K562 (cell line): ENCODE measurements at regions not wholly inside any gene's neighbourhood (a gene's known extent, or its start where the extent isn't known, plus 50 kb on each side); places are given as distances from the start of the nearest gene placed in this dataset.

Source experiments
- ATAC-seq: fragments of 200-7000 bp; cut with Tn5 transposase; 3 replicates; pipeline ENCODE4 v1.9.1; 2020; ENCODE audit warnings: moderate library complexity
- BruUV-seq: library from RNA; stranded (reverse); fragments of 400-500 nt; replicated peaks from 2 replicates; lab custom pipeline; 2021; lab: Mats Ljungman, UMichigan
- CTCF ChIA-PET: fragments of 300-600 bp; formaldehyde crosslinking; extraction: SDS; loops from one replicate; lab custom pipeline; 2021; ENCODE audit warnings: low intra/inter-chr PET ratio; lab: Yijun Ruan, JAX
- POLR2A ChIA-PET: fragments of 300-600, 350-650 bp; sonication (Branson Sonifier 250); formaldehyde crosslinking; extraction: SDS; loops from one replicate; lab custom pipeline; 2021; ENCODE audit warnings: antibody characterized with exemption, inconsistent platforms; lab: Yijun Ruan, JAX
- DNase-seq, 4 experiments: peaks; one replicate each; pipeline versions ENCODE4 v3.0.0 to v3.0.0-alpha.2; 2011 to 2018; ENCODE audit warnings: low spot score in 3 of 4, mixed read lengths in 3 of 4; ENCODE audit errors: extremely low read depth in 1 of 4
- FAIRE-seq: peaks from 2 replicates; lab custom pipeline; 2011; peaks lifted over from hg19 to GRCh38; lab: Jason Lieb, UNC
- H2AFZ ChIP-seq: 2 replicates; pipeline ENCODE4 v1.6.0; 2011; ENCODE audit warnings: low read depth, low read length, control low read depth, inconsistent platforms
- H3K27ac ChIP-seq: fragments of 200-600 bp; 3 replicates; pipeline ENCODE4 v1.8.0; 2011; ENCODE audit warnings: low read depth, mild to moderate bottlenecking, control low read depth, inconsistent platforms, low read length, moderate library complexity, mixed read lengths; ENCODE audit errors: extremely low read depth
- H3K27me3 ChIP-seq, 2 experiments: fragments of 300-600 bp in 1 of 2; 2 replicates in 1 of 2; 3 replicates in 1 of 2; pipeline versions ENCODE4 v1.6.0 to v1.8.0; 2011; ENCODE audit warnings: inconsistent platforms in 2 of 2, low read length in 2 of 2, mild to moderate bottlenecking in 1 of 2, mixed read lengths in 1 of 2, moderate library complexity in 1 of 2; ENCODE audit not compliant: control insufficient read depth in 2 of 2, insufficient read depth in 2 of 2
- H3K36me3 ChIP-seq: fragments of 300-600 bp; 3 replicates; pipeline ENCODE4 v1.8.0; 2011; ENCODE audit warnings: mild to moderate bottlenecking, low read length, inconsistent platforms; ENCODE audit not compliant: control insufficient read depth, insufficient read depth
- H3K4me1 ChIP-seq, 2 experiments: fragments of 200-600 bp in 1 of 2; replicated peaks in 1 of 2; 2 replicates in 1 of 2; 3 replicates in 1 of 2; pipeline versions ENCODE4 v1.5.1 to v1.8.0; 2011; ENCODE audit warnings: inconsistent platforms in 2 of 2, low read length in 2 of 2, mild to moderate bottlenecking in 1 of 2, mixed read lengths in 1 of 2, moderate library complexity in 1 of 2; ENCODE audit not compliant: control insufficient read depth in 2 of 2, insufficient read depth in 2 of 2
- H3K4me2 ChIP-seq: 2 replicates; pipeline ENCODE4 v1.6.1; 2011; ENCODE audit warnings: low read length, control low read depth, inconsistent platforms, mixed read lengths; ENCODE audit not compliant: insufficient read depth
- H3K4me3 ChIP-seq: fragments of 200-600 bp; sonication (generic), shearing (Covaris generic); 2 replicates; pipeline ENCODE4 v1.5.1; 2016; ENCODE audit warnings: control low read depth, inconsistent platforms
- H3K79me2 ChIP-seq: fragments of 200-600 bp; 3 replicates; pipeline ENCODE4 v1.8.0; 2011; ENCODE audit warnings: low read length, inconsistent platforms; ENCODE audit not compliant: control insufficient read depth, insufficient read depth
- H3K9ac ChIP-seq, 2 experiments: 2 replicates each; pipeline versions ENCODE4 v1.6.0 to v1.6.1; 2011; ENCODE audit warnings: low read depth in 2 of 2, low read length in 2 of 2, control low read depth in 1 of 2, inconsistent platforms in 1 of 2, mild to moderate bottlenecking in 1 of 2, mixed read lengths in 1 of 2; ENCODE audit not compliant: insufficient read depth in 1 of 2
- H3K9me1 ChIP-seq: one replicate; pipeline ENCODE4 v1.6.0; 2011; ENCODE audit warnings: inconsistent platforms, mild to moderate bottlenecking, low read length, moderate library complexity; ENCODE audit not compliant: control insufficient read depth, insufficient read depth
- H3K9me3 ChIP-seq: replicated peaks from 2 replicates; pipeline ENCODE4 v1.5.1; 2011; ENCODE audit warnings: low read depth, low read length, inconsistent platforms; ENCODE audit not compliant: control insufficient read depth, insufficient read depth
- H4K20me1 ChIP-seq: replicated peaks from 2 replicates; pipeline ENCODE4 v1.6.1; 2011; ENCODE audit warnings: low read length, inconsistent platforms, mixed read lengths; ENCODE audit not compliant: control insufficient read depth, insufficient read depth
- C11orf30 ChIP-seq: fragments of 450-650 bp; IDR thresholded peaks from 2 replicates; pipeline ENCODE4 v1.6.1; 2016; ENCODE audit warnings: low read depth, mild to moderate bottlenecking
- CBX3 ChIP-seq, 2 experiments: IDR thresholded peaks; 1 replicate in 1 of 2; 2 replicates in 1 of 2; pipeline ENCODE4 v1.6.1; 2012; ENCODE audit warnings: inconsistent platforms in 2 of 2, low read length in 2 of 2, borderline replicate concordance in 1 of 2, control low read depth in 1 of 2
- HMGXB4 ChIP-seq: sonication (generic); formaldehyde crosslinking; IDR thresholded peaks from 2 replicates; pipeline ENCODE4 v1.8.1; 2023; ENCODE audit warnings: mild to moderate bottlenecking, missing genetic modification reagents
- MAFF ChIP-seq: IDR thresholded peaks from 2 replicates; pipeline ENCODE4 v1.6.1; 2012; ENCODE audit warnings: low read length, improper control_type of control experiment
- MAFG ChIP-seq: fragments of 450-650 bp; conservative IDR thresholded peaks from 2 replicates; pipeline ENCODE4 v1.6.1; 2016; ENCODE audit warnings: missing genetic modification characterization, missing compliant biosample characterization
- MAFK ChIP-seq: IDR thresholded peaks from 2 replicates; pipeline ENCODE4 v1.6.1; 2011; ENCODE audit warnings: low read length, improper control_type of control experiment
- MCM7 ChIP-seq, 2 experiments: fragments of 450-650 bp; IDR thresholded peaks; 2 replicates each; pipeline ENCODE4 v1.6.1; 2016 to 2018
- RB1 ChIP-seq: fragments of 450-650 bp; IDR thresholded peaks from 2 replicates; pipeline ENCODE4 v1.6.1; 2017; ENCODE audit warnings: low read depth, mild to moderate bottlenecking
- RFX5 ChIP-seq: IDR thresholded peaks from 2 replicates; pipeline ENCODE4 v1.6.1; 2011; ENCODE audit warnings: low read depth, mild to moderate bottlenecking, improper control_type of control experiment, low read length
- RNF2 ChIP-seq: sonication (generic); IDR thresholded peaks from 2 replicates; pipeline ENCODE4 v1.6.1; 2016
- SNAPC5 ChIP-seq: fragments of 250-450 bp; sonication (Bioruptor Pico); IDR thresholded peaks from 2 replicates; pipeline ENCODE4 v1.8.0; 2021; ENCODE audit warnings: moderate library complexity, mild to moderate bottlenecking, inconsistent platforms
- XRCC4 ChIP-seq: IDR thresholded peaks from one replicate; pipeline ENCODE4 v1.6.1; 2011; ENCODE audit not compliant: insufficient read depth, insufficient read length; ENCODE audit errors: extremely low read depth
- ZNF121 ChIP-seq: sonication (generic); formaldehyde crosslinking; conservative IDR thresholded peaks from 2 replicates; pipeline ENCODE4 v1.8.0; 2022; ENCODE audit warnings: missing genetic modification reagents
- ZNF232 ChIP-seq: sonication (generic); formaldehyde crosslinking; IDR thresholded peaks from 2 replicates; pipeline ENCODE4 v1.8.0; 2022; ENCODE audit warnings: mild to moderate bottlenecking, missing genetic modification reagents
- ZNF316 ChIP-seq: fragments of 450-650 bp; IDR thresholded peaks from 2 replicates; pipeline ENCODE4 v1.6.1; 2016
- ZNF699 ChIP-seq: fragments of 250-450 bp; sonication (Bioruptor Pico); IDR thresholded peaks from 2 replicates; pipeline ENCODE4 v1.8.0; 2021; ENCODE audit warnings: mild to moderate bottlenecking, moderate library complexity; ENCODE audit not compliant: insufficient replicate concordance
- ZNF76 ChIP-seq: fragments of 250-450 bp; sonication (Bioruptor Pico); IDR thresholded peaks from 2 replicates; pipeline ENCODE4 v1.4.0; 2020; ENCODE audit warnings: mild to moderate bottlenecking, moderate library complexity, borderline replicate concordance
- WGBS: fragments of 100-300 bp; shearing (Covaris generic); methylation state at CpG from one replicate; pipeline ENCODE4 v1.1.6; 2016; ENCODE audit warnings: low coverage, mixed read lengths; ENCODE audit not compliant: insufficient coverage; ENCODE audit errors: missing lambda C conversion rate; 5-methylcytosine and 5-hydroxymethylcytosine counted together
- in situ Hi-C: fragments of 300-500 bp; cut with MboI; formaldehyde crosslinking; loops from 4 replicates; pipeline ENCODE4 v1.15.0; 2018; ENCODE audit warnings: inconsistent platforms, mixed read lengths
- intact Hi-C: fragments of 100-400 bp; cut with micrococcal nuclease; formaldehyde crosslinking; loops from 2 replicates; pipeline ENCODE4 v1.14.2; 2022

GRCh38 chr16:63171545-63171944 is 1135.3 kb upstream of the CDH8 start:
- Histone ChIP-seq H2AFZ (no peak overlapping the region), H3K27ac (no peak overlapping the region), H3K4me2 (no peak overlapping the region), H3K9me3 (no peaks in the 10 kb centered on the region), H4K20me1 (no peaks in the 10 kb centered on the region), H3K4me3 (no peak overlapping the region), H3K4me1 (no peaks in the 10 kb centered on the region), H3K9me1 (no peaks in the 10 kb centered on the region), H3K27me3 (no peaks in the 10 kb centered on the region), H3K9ac (no peak overlapping the region), H3K36me3 (no peaks in the 10 kb centered on the region), H3K79me2 (no peaks in the 10 kb centered on the region)
- intact Hi-C loops (no loop called here), in situ Hi-C loops (no loop called here)
- peak; percentile 69 for TF ChIP-seq MAFF
- TF ChIP-seq RNF2: no peak
- TF ChIP-seq MAFG (tag): peak; percentile 73
- no peak for TF ChIP-seq ZNF76 (CRISPR knock-in tag)
- no peak for TF ChIP-seq ZNF699 (CRISPR knock-in tag)
- peak; percentile 79 for TF ChIP-seq ZNF316
- TF ChIP-seq C11orf30: peak; percentile 73
- peak; percentile 80 for TF ChIP-seq MAFK
- no TSS peak for BruUV-seq
- ChIA-PET CTCF (no interaction called here), POLR2A (no interaction called here)
- no peak for ATAC-seq
- DNase-seq: no peak
- no peak for FAIRE-seq

- Histone ChIP-seq H3K4me3 (no peak overlapping the region), H3K36me3 (no peaks in the 10 kb centered on the region), H3K27me3 (no peaks in the 10 kb centered on the region), H2AFZ (no peak overlapping the region), H3K27ac (no peak overlapping the region), H3K9ac (no peak overlapping the region), H3K9me1 (no peaks in the 10 kb centered on the region), H4K20me1 (no peaks in the 10 kb centered on the region), H3K4me2 (no peak overlapping the region), H3K79me2 (no peaks in the 10 kb centered on the region), H3K4me1 (no peaks in the 10 kb centered on the region), H3K9me3 (no peaks in the 10 kb centered on the region)
- no TSS peak for BruUV-seq
- ATAC-seq (no peak), DNase-seq (no peak), FAIRE-seq (no peak)
- in situ Hi-C loops (no loop called here), intact Hi-C loops (no loop called here)
- 0% methylated on average over 2 of the region's 2 CpGs for WGBS
- ChIA-PET CTCF (no interaction called here), POLR2A (no interaction called here)
- no peak for TF ChIP-seq RB1
- TF ChIP-seq RFX5: no peak
- TF ChIP-seq ZNF121 (CRISPR knock-in tag): no peak
- no peak for TF ChIP-seq XRCC4
- no peak for TF ChIP-seq CBX3 (IDR thresholded peaks at IDR 0.05; ENCODE audit: borderline replicate concordance in 1 of 2, low read length in 2 of 2)
- TF ChIP-seq C11orf30: no peak
- no peak for TF ChIP-seq SNAPC5 (CRISPR knock-in tag)
- TF ChIP-seq ZNF232 (CRISPR knock-in tag): no peak
- no peak for TF ChIP-seq HMGXB4 (CRISPR knock-in tag)
- TF ChIP-seq ZNF76 (CRISPR knock-in tag): no peak
- no peak for TF ChIP-seq MCM7 (IDR thresholded peaks at IDR 0.05)
Observed at GRCh38 chr16:63169100-63169499, 1132.9 kb upstream of the CDH8 start.
